Transverse colon (tissue), 3 donors: ENCODE measurements at regions not wholly inside any gene's neighbourhood (a gene's known extent, or its start where the extent isn't known, plus 50 kb on each side); places are given as distances from the start of the nearest gene placed in this dataset.

ENCODE experiments used
- CTCF ChIP-seq, 5 experiments: fragments of 200-600 bp in 3 of 5; fragments of 450-650 bp in 2 of 5; sonication (generic) in 3 of 5; IDR thresholded peaks; 1 replicate in 2 of 5; 2 replicates in 3 of 5; pipeline ENCODE4 v1.5.1; 2016 to 2017; ENCODE audit warnings: antibody characterized with exemption in 5 of 5, inconsistent platforms in 3 of 5, mild to moderate bottlenecking in 2 of 5, moderate library complexity in 1 of 5
- EP300 ChIP-seq: sonication (generic); formaldehyde crosslinking; IDR thresholded peaks from one replicate; pipeline ENCODE4 v1.6.1; 2017; ENCODE audit warnings: antibody characterized with exemption, low read depth
- POLR2A ChIP-seq: fragments of 450-650 bp; IDR thresholded peaks from one replicate; pipeline ENCODE4 v1.6.1; 2016; ENCODE audit warnings: antibody characterized with exemption, mild to moderate bottlenecking, moderate library complexity

DNA sequence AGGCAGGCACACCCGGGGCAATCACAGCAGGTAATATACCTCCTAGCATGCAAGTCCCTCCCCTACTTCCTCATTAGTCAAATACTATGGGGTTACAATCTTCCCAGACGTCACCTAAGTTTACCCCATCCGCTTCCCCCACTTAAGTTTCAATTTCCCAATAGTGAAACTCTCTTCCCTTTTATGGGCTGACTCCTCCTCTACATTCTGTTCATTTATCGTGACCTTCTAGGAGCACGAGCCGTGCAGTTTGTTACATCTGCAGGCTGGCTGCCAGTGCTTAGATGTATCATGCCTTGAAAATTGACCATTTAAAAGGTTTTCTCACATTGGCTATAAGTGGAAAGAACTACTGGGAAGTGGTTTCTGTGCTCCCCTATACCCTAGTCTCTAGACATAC lies 1357.8 kb upstream of the CRIM1 start:
- TF ChIP-seq CTCF (IDR thresholded peaks at IDR 0.05) = no peak
- no peak for TF ChIP-seq EP300
- no peak for TF ChIP-seq POLR2A
